Astrocyte (in vitro differentiated cells and primary cell): ENCODE measurements at regions not wholly inside any gene's neighbourhood (a gene's known extent, or its start where the extent isn't known, plus 50 kb on each side); places are given as distances from the start of the nearest gene placed in this dataset.

Experiments
- DNase-seq: peaks from one replicate; pipeline ENCODE4 v3.0.0-alpha.2; 2010; ENCODE audit warnings: low read depth
- FAIRE-seq: peaks from 2 replicates; lab custom pipeline; 2011; peaks lifted over from hg19 to GRCh38; lab: Jason Lieb, UNC
- H2AFZ ChIP-seq: 2 replicates; pipeline ENCODE4 v1.6.0; 2012; ENCODE audit warnings: low read depth, low read length, inconsistent platforms
- H3K27ac ChIP-seq: 2 replicates; pipeline ENCODE4 v1.5.1; 2011; ENCODE audit warnings: low read depth, low read length, inconsistent platforms
- H3K27me3 ChIP-seq: 2 replicates; pipeline ENCODE4 v1.6.0; 2011; ENCODE audit warnings: low read length, inconsistent platforms; ENCODE audit not compliant: insufficient read depth
- H3K36me3 ChIP-seq: 2 replicates; pipeline ENCODE4 v1.5.1; 2011; ENCODE audit warnings: low read length, inconsistent platforms; ENCODE audit not compliant: insufficient read depth
- H3K4me1 ChIP-seq: 2 replicates; pipeline ENCODE4 v1.5.1; 2011; ENCODE audit warnings: low read length, inconsistent platforms; ENCODE audit not compliant: insufficient read depth
- H3K4me2 ChIP-seq: 2 replicates; pipeline ENCODE4 v1.6.0; 2012; ENCODE audit warnings: low read length, inconsistent platforms
- H3K4me3 ChIP-seq: 2 replicates; pipeline ENCODE4 v1.5.1; 2011; ENCODE audit warnings: low read depth, mild to moderate bottlenecking, low read length, inconsistent platforms; ENCODE audit not compliant: insufficient read depth
- H3K79me2 ChIP-seq: 2 replicates; pipeline ENCODE4 v1.6.0; 2012; ENCODE audit warnings: mild to moderate bottlenecking, low read length, inconsistent platforms; ENCODE audit not compliant: insufficient read depth
- H3K9ac ChIP-seq: 2 replicates; pipeline ENCODE4 v1.6.0; 2012; ENCODE audit warnings: mild to moderate bottlenecking, low read length, inconsistent platforms
- H3K9me3 ChIP-seq: 2 replicates; pipeline ENCODE4 v1.5.1; 2012; ENCODE audit warnings: low read depth, mild to moderate bottlenecking, low read length, inconsistent platforms; ENCODE audit not compliant: insufficient read depth
- H4K20me1 ChIP-seq: 2 replicates; pipeline ENCODE4 v1.6.0; 2012; ENCODE audit warnings: low read length, inconsistent platforms; ENCODE audit not compliant: insufficient read depth
- H3K27ac Mint-ChIP-seq: one replicate; pipeline ENCODE4 v1.8.0; 2021; ENCODE audit warnings: mild to moderate bottlenecking, mixed read lengths; ENCODE audit not compliant: unreplicated experiment
- H3K27me3 Mint-ChIP-seq: one replicate; pipeline ENCODE4 v1.8.0; 2021; ENCODE audit warnings: low read depth, mixed read lengths; ENCODE audit not compliant: unreplicated experiment
- H3K36me3 Mint-ChIP-seq: one replicate; pipeline ENCODE4 v1.8.0; 2021; ENCODE audit warnings: low read depth, mixed read lengths; ENCODE audit not compliant: unreplicated experiment
- H3K4me1 Mint-ChIP-seq: one replicate; pipeline ENCODE4 v1.8.0; 2021; ENCODE audit warnings: low read depth, mixed read lengths; ENCODE audit not compliant: unreplicated experiment
- H3K4me3 Mint-ChIP-seq: one replicate; pipeline ENCODE4 v1.8.0; 2021; ENCODE audit warnings: mild to moderate bottlenecking, moderate library complexity, mixed read lengths; ENCODE audit not compliant: unreplicated experiment
- H3K9me3 Mint-ChIP-seq: one replicate; pipeline ENCODE4 v1.8.0; 2021; ENCODE audit warnings: mild to moderate bottlenecking, mixed read lengths; ENCODE audit not compliant: unreplicated experiment
- EZH2 ChIP-seq: IDR thresholded peaks from 2 replicates; pipeline ENCODE4 v1.6.1; 2012; ENCODE audit warnings: mild to moderate bottlenecking, low read length, inconsistent platforms; ENCODE audit not compliant: insufficient read depth
- TF ChIP-seq, protein P1 (sequence below): IDR thresholded peaks from 2 replicates; pipeline ENCODE4 v1.5.1; 2011; ENCODE audit warnings: low read depth, mild to moderate bottlenecking, inconsistent platforms, low read length, moderate library complexity; ENCODE audit not compliant: insufficient read depth

DNA sequence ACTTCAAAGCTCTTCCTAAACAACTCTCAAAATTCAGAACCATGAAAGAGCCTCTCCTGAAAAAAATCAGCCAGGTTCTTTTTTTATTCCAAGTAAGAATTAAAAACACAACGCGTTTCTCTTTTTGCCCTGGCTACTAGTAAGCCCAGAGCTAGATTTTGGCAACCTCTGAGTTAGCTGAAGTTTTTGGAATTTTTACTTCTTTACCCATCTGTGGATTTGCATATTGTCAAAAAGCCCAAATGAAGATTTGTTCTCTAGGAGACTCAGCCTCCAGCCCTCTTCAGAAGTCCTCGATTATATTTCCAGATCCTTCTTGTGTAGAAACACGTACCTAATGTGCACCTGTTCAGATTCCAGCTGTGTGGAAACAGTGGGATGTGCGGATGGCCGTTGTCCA, 517.9 kb downstream of the TBC1D22A start:
- Histone ChIP-seq H3K27me3 (peaks cover 5% of the 10 kb centered on the region), H4K20me1 (no peaks in the 10 kb centered on the region), H3K9ac (no peak overlapping the region), H3K79me2 (no peaks in the 10 kb centered on the region), H3K36me3 (no peaks in the 10 kb centered on the region), H3K4me1 (peaks cover 2% of the 10 kb centered on the region), H3K4me3 (no peak overlapping the region), H2AFZ (no peak overlapping the region), H3K27ac (no peak overlapping the region), H3K4me2 (no peak overlapping the region), H3K9me3 (no peaks in the 10 kb centered on the region)
- TF ChIP-seq, protein P1, sequence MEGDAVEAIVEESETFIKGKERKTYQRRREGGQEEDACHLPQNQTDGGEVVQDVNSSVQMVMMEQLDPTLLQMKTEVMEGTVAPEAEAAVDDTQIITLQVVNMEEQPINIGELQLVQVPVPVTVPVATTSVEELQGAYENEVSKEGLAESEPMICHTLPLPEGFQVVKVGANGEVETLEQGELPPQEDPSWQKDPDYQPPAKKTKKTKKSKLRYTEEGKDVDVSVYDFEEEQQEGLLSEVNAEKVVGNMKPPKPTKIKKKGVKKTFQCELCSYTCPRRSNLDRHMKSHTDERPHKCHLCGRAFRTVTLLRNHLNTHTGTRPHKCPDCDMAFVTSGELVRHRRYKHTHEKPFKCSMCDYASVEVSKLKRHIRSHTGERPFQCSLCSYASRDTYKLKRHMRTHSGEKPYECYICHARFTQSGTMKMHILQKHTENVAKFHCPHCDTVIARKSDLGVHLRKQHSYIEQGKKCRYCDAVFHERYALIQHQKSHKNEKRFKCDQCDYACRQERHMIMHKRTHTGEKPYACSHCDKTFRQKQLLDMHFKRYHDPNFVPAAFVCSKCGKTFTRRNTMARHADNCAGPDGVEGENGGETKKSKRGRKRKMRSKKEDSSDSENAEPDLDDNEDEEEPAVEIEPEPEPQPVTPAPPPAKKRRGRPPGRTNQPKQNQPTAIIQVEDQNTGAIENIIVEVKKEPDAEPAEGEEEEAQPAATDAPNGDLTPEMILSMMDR = no peak
- TF ChIP-seq EZH2 = no peak
- no peak for FAIRE-seq
- H3K36me3 Mint-ChIP-seq = peaks cover 2% of the 10 kb centered on the region
- no peak for DNase-seq
- H3K27me3 Mint-ChIP-seq = peaks cover 1% of the 10 kb centered on the region
- H3K9me3 Mint-ChIP-seq = peaks cover 27% of the 10 kb centered on the region
- no peak overlapping the region for H3K27ac Mint-ChIP-seq
- H3K4me3 Mint-ChIP-seq = no peak overlapping the region
- H3K4me1 Mint-ChIP-seq = no peaks in the 10 kb centered on the region

- H3K4me3 Mint-ChIP-seq = no peak overlapping the region
These were observed 517.3 kb downstream of the TBC1D22A start for GRCh38 chr22:47279746-47280145.

GRCh38 chr22:47279337-47279736, 516.9 kb downstream of the TBC1D22A start:
- Mint-ChIP-seq H3K4me1 (no peaks in the 10 kb centered on the region), H3K4me3 (no peak overlapping the region), H3K27me3 (peaks cover 1% of the 10 kb centered on the region), H3K36me3 (peaks cover 2% of the 10 kb centered on the region), H3K9me3 (peaks cover 24% of the 10 kb centered on the region), H3K27ac (no peak overlapping the region)
- TF ChIP-seq EZH2 = no peak
- TF ChIP-seq, protein P1 = no peak
- no peak overlapping the region for H3K9ac ChIP-seq
- H3K79me2 ChIP-seq = no peaks in the 10 kb centered on the region
- H2AFZ ChIP-seq = no peak overlapping the region
- no peak overlapping the region for H3K4me3 ChIP-seq
- no peaks in the 10 kb centered on the region for H3K9me3 ChIP-seq
- H3K27ac ChIP-seq = no peak overlapping the region
- H4K20me1 ChIP-seq = no peaks in the 10 kb centered on the region
- peaks cover 5% of the 10 kb centered on the region for H3K27me3 ChIP-seq
- DNase-seq = no peak
- peaks cover 2% of the 10 kb centered on the region for H3K4me1 ChIP-seq
- no peaks in the 10 kb centered on the region for H3K36me3 ChIP-seq
- FAIRE-seq = no peak
- no peak overlapping the region for H3K4me2 ChIP-seq

More at GRCh38 chr22:47279746-47280145, 517.3 kb downstream of the TBC1D22A start:
- no peak overlapping the region for H3K27ac Mint-ChIP-seq
- H3K27ac ChIP-seq = no peak overlapping the region
- peaks cover 2% of the 10 kb centered on the region for H3K36me3 Mint-ChIP-seq
- H3K79me2 ChIP-seq = no peaks in the 10 kb centered on the region
- DNase-seq (no peak), FAIRE-seq (no peak)
- H4K20me1 ChIP-seq = no peaks in the 10 kb centered on the region
- no peak overlapping the region for H3K4me3 ChIP-seq
- H3K4me1 Mint-ChIP-seq = no peaks in the 10 kb centered on the region
- H3K27me3 Mint-ChIP-seq = peaks cover 1% of the 10 kb centered on the region
- no peak overlapping the region for H3K9ac ChIP-seq
- no peaks in the 10 kb centered on the region for H3K9me3 ChIP-seq
- no peak overlapping the region for H3K4me2 ChIP-seq
- no peak for TF ChIP-seq EZH2
- TF ChIP-seq, protein P1 = no peak
- no peak overlapping the region for H2AFZ ChIP-seq
- H3K4me1 ChIP-seq = peaks cover 2% of the 10 kb centered on the region
- peaks cover 26% of the 10 kb centered on the region for H3K9me3 Mint-ChIP-seq
- H3K36me3 ChIP-seq = no peaks in the 10 kb centered on the region
- peaks cover 5% of the 10 kb centered on the region for H3K27me3 ChIP-seq
